ENCODE measurements at regions not wholly inside any gene's neighbourhood (a gene's known extent, or its start where the extent isn't known, plus 50 kb on each side); places are given as distances from the start of the nearest gene placed in this dataset.
A peak's percentile ranks its signal among the peaks of the same experiment; 100 is the strongest.

DNA sequence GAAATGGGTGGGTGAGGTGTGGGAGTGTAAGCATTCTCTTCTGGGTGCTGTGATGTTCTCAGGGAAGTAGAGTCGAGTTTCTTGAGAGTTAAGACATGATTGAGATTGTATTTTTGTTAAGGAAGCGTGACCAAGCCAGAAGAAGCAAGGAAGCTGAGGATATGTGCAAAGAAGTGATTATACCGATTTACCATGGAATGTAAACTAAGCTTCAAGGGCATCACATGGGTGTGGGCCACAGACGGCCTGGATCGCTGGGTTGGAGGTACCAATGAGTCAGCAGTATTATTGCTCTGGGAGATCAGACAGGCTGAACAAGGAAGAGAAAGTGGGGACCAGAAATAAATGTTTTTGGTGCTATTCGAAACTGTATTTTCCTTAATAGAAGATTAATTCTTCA, 184.1 kb upstream of the GMDS start:
- Histone ChIP-seq H3K27ac (no peak overlapping the region), H3K27me3 (no peaks in the 10 kb centered on the region), H3K4me3 (no peak overlapping the region), H3K4me1 (ENCODE audit: low read depth) (peaks cover 7% of the 10 kb centered on the region), H3K36me3 (no peaks in the 10 kb centered on the region), H3K9me3 (ENCODE audit: low read depth) (no peaks in the 10 kb centered on the region)
- TF ChIP-seq, protein P1, sequence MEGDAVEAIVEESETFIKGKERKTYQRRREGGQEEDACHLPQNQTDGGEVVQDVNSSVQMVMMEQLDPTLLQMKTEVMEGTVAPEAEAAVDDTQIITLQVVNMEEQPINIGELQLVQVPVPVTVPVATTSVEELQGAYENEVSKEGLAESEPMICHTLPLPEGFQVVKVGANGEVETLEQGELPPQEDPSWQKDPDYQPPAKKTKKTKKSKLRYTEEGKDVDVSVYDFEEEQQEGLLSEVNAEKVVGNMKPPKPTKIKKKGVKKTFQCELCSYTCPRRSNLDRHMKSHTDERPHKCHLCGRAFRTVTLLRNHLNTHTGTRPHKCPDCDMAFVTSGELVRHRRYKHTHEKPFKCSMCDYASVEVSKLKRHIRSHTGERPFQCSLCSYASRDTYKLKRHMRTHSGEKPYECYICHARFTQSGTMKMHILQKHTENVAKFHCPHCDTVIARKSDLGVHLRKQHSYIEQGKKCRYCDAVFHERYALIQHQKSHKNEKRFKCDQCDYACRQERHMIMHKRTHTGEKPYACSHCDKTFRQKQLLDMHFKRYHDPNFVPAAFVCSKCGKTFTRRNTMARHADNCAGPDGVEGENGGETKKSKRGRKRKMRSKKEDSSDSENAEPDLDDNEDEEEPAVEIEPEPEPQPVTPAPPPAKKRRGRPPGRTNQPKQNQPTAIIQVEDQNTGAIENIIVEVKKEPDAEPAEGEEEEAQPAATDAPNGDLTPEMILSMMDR (IDR thresholded peaks at IDR 0.05; ENCODE audit: low read depth, low read length) = no peak
- no peak for DNase-seq (ENCODE audit: low read depth in 1 of 2, low spot score in 1 of 2)

DNA sequence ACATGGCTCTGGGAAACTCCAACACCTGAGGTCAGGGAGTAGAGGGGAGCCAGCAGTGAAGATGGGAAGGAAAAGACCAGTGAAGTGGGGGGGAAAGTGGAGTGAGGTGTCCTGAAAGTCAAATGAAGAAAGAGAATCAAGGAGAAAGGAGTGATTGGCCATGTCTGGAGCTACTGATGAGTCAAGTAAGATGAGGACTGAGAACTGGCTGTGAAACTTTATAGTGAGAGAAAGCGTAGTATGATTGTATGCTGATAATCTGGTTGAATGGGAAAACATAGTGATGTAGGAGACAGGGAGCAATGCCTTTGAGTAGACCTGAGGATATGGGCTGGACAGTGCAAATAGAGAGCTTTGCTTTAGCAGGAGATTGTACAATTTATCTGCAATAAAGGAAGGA, 183.6 kb upstream of the GMDS start:
- TF ChIP-seq, protein P1 (IDR thresholded peaks at IDR 0.05; ENCODE audit: low read depth, low read length) = no peak
- DNase-seq (ENCODE audit: low read depth in 1 of 2, low spot score in 1 of 2) = no peak
- Histone ChIP-seq H3K4me1 (ENCODE audit: low read depth) (peaks cover 7% of the 10 kb centered on the region), H3K4me3 (no peak overlapping the region), H3K27ac (no peak overlapping the region), H3K36me3 (no peaks in the 10 kb centered on the region), H3K27me3 (no peaks in the 10 kb centered on the region), H3K9me3 (ENCODE audit: low read depth) (no peaks in the 10 kb centered on the region)

DNA sequence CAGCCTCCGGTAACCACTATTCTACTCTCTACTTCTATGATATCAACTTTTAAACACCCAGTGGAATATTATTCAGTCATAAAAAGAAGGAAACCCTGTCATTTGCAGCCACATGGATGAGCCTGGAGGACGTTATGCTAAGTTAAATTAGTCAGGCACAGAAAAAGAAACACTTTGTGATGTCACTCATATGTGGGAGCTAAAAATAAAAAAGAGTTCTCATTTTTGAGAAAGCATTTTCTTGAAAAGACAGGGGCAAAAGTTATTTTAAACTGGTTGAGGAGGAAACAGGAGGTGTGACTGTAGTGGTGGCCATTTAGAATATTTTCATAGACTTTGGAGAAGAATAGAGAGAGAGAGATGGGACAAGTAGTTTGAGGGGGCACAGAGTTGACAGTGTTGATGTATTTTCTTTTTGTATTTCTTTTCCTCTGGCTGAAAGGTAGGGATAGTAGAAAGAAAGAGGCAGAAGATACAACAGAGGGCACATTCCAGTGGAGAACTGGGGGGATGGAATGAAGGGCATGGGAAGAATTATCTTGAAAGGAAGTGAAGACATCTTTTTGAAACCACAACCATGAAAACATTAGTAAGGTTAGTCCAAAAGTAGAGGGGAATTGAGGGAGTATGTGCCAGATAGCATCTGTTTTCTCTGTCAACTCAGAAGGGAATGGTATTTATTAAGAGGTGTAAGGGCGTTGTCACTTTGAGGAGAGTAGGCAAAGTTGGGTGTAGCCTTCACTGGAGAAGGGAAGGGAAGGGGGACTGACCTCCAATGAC, 181.3 kb upstream of the GMDS start:
- Histone ChIP-seq H3K36me3 (no peaks in the 10 kb centered on the region), H3K27me3 (no peaks in the 10 kb centered on the region), H3K4me3 (no peak overlapping the region), H3K27ac (no peak overlapping the region), H3K9me3 (ENCODE audit: low read depth) (no peaks in the 10 kb centered on the region), H3K4me1 (ENCODE audit: low read depth) (no peaks in the 10 kb centered on the region)
- TF ChIP-seq, protein P1 (IDR thresholded peaks at IDR 0.05; ENCODE audit: low read depth, low read length) = no peak
- peak in 1 of 2 donors; percentile 61 for DNase-seq (ENCODE audit: low read depth in 1 of 2, low spot score in 1 of 2)

DNA sequence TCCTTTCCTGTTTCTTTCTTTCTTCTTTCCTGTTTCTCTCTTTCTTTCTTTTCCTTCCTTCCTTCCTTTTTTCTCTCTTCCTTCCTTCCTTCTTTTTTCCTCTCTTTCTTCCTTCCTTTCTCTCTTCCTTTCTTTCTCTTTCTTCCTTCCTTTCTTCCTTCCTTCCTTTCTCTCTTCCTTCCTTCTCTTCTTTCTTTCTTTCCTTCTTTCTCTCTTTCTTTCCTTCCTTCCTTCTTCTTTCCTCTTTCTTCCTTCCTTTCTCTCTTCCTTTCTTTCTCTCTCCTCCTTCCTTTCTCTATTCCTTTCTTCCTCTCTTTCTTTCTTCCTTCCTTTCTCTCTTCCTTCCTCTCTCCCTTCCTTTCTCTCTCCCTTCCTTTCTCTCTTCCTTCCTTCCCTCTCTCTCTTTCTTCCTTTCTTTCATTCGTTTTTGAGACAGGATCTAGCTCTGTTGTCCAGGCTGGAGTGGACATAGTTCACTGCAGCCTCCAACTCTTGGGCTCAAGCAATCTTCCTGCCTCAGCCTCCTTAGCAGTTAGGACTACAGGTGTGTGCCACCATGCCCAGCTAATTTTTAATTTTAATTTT, 170.8 kb upstream of the GMDS start:
- H3K4me1 ChIP-seq (ENCODE audit: low read depth) = no peaks in the 10 kb centered on the region
- no peak overlapping the region for H3K4me3 ChIP-seq
- no peaks in the 10 kb centered on the region for H3K9me3 ChIP-seq (ENCODE audit: low read depth)
- no peaks in the 10 kb centered on the region for H3K27me3 ChIP-seq
- no peak for DNase-seq (ENCODE audit: low read depth in 1 of 2, low spot score in 1 of 2)
- H3K27ac ChIP-seq = no peak overlapping the region
- no peaks in the 10 kb centered on the region for H3K36me3 ChIP-seq
- TF ChIP-seq, protein P1 (IDR thresholded peaks at IDR 0.05; ENCODE audit: low read depth, low read length) = no peak

DNA sequence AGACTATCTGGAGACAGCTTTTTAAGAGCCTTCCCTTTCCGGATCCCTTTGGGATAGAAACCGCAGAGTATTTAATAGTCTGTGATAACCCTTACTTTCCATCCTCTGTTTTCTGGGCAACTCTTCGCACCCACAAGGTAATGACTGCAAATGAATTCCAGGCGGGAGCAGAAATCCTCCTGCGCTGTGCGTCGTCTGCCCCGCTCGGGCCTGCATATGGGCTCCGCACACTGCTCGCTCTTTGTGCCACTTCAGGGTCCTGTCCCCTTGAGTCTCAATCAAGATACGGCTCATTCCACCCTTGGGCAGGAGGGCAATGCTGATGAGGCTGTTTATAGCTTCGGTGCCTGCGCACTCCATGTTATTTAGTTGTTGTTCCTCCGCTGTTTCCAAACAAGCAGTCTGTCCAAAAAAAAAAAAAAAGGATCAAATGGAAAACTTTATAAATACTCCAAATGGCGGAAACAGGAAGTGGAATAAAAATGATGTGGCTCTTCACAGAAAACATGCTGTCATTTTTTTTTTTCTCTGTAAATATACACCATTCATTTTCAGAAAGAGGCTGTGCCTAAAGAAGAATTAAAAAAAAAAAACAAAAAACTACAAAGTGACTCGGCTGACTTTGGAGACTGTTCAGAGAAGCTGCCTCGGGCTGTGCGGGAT, 169.6 kb upstream of the GMDS start:
- H3K36me3 ChIP-seq = no peaks in the 10 kb centered on the region
- no peaks in the 10 kb centered on the region for H3K27me3 ChIP-seq
- H3K27ac ChIP-seq = no peak overlapping the region
- no peak overlapping the region for H3K4me3 ChIP-seq
- TF ChIP-seq, protein P1 (IDR thresholded peaks at IDR 0.05; ENCODE audit: low read depth, low read length) = no peak
- no peaks in the 10 kb centered on the region for H3K4me1 ChIP-seq (ENCODE audit: low read depth)
- DNase-seq (ENCODE audit: low read depth in 1 of 2, low spot score in 1 of 2) = no peak
- H3K9me3 ChIP-seq (ENCODE audit: low read depth) = no peaks in the 10 kb centered on the region

Data from cardiac muscle cell (in vitro differentiated cells and primary cell).